ENCODE measurements at regions not wholly inside any gene's neighbourhood (a gene's known extent, or its start where the extent isn't known, plus 50 kb on each side); places are given as distances from the start of the nearest gene placed in this dataset.
"Not testable (repeated sequence)": the region's sequence is repeated elsewhere in the genome, so short reads cannot be mapped to it uniquely, and the experiment has no call there.

DNA sequence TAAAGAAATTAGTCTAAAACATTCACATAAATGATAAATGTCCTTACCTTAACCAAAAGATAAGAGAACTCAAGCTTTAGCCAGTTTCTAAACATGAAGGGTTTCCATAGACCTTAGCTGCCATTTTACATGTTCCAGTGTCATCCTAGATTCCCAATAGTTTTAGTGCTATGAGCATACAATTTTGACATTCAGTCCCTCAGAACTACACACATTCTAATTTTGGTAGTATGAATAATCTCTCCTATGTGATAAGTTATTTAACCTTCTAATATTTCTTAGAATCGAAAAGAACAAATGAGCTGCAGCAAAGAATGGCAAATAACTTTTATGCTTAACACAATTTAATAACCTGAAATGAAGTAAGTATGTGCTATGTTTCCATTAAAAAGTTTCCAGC, 338.5 kb downstream of the TYW1 start:
- TF ChIP-seq, protein P1, sequence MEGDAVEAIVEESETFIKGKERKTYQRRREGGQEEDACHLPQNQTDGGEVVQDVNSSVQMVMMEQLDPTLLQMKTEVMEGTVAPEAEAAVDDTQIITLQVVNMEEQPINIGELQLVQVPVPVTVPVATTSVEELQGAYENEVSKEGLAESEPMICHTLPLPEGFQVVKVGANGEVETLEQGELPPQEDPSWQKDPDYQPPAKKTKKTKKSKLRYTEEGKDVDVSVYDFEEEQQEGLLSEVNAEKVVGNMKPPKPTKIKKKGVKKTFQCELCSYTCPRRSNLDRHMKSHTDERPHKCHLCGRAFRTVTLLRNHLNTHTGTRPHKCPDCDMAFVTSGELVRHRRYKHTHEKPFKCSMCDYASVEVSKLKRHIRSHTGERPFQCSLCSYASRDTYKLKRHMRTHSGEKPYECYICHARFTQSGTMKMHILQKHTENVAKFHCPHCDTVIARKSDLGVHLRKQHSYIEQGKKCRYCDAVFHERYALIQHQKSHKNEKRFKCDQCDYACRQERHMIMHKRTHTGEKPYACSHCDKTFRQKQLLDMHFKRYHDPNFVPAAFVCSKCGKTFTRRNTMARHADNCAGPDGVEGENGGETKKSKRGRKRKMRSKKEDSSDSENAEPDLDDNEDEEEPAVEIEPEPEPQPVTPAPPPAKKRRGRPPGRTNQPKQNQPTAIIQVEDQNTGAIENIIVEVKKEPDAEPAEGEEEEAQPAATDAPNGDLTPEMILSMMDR (conservative IDR thresholded peaks at IDR 0.05; ENCODE audit: low read depth in 2 of 2), result not testable (repeated sequence)
- not testable (repeated sequence) for TF ChIP-seq POLR2AphosphoS5 (IDR thresholded peaks at IDR 0.05; ENCODE audit: low read depth); EZH2phosphoT487 (IDR thresholded peaks at IDR 0.05; ENCODE audit: unreplicated experiment); JUNB (IDR thresholded peaks at IDR 0.05; ENCODE audit: unreplicated experiment); ZNF114 (CRISPR knock-in tag; IDR thresholded peaks at IDR 0.05)
- TF ChIP-seq, protein P2, sequence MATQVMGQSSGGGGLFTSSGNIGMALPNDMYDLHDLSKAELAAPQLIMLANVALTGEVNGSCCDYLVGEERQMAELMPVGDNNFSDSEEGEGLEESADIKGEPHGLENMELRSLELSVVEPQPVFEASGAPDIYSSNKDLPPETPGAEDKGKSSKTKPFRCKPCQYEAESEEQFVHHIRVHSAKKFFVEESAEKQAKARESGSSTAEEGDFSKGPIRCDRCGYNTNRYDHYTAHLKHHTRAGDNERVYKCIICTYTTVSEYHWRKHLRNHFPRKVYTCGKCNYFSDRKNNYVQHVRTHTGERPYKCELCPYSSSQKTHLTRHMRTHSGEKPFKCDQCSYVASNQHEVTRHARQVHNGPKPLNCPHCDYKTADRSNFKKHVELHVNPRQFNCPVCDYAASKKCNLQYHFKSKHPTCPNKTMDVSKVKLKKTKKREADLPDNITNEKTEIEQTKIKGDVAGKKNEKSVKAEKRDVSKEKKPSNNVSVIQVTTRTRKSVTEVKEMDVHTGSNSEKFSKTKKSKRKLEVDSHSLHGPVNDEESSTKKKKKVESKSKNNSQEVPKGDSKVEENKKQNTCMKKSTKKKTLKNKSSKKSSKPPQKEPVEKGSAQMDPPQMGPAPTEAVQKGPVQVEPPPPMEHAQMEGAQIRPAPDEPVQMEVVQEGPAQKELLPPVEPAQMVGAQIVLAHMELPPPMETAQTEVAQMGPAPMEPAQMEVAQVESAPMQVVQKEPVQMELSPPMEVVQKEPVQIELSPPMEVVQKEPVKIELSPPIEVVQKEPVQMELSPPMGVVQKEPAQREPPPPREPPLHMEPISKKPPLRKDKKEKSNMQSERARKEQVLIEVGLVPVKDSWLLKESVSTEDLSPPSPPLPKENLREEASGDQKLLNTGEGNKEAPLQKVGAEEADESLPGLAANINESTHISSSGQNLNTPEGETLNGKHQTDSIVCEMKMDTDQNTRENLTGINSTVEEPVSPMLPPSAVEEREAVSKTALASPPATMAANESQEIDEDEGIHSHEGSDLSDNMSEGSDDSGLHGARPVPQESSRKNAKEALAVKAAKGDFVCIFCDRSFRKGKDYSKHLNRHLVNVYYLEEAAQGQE (IDR thresholded peaks at IDR 0.05; ENCODE audit: unreplicated experiment), result not testable (repeated sequence)
